GM23338 (cell line): ENCODE measurements at regions not wholly inside any gene's neighbourhood (a gene's known extent, or its start where the extent isn't known, plus 50 kb on each side); places are given as distances from the start of the nearest gene placed in this dataset.
"Not testable (repeated sequence)": the region's sequence is repeated elsewhere in the genome, so short reads cannot be mapped to it uniquely, and the experiment has no call there.

Experiments used
- ATAC-seq: fragments of 200-7000 bp; cut with Tn5 transposase; 3 replicates; pipeline ENCODE4 v1.9.1; 2020
- DNase-seq: peaks from one replicate; pipeline ENCODE4 v3.0.0-alpha.2; 2015; ENCODE audit warnings: low spot score
- H2AFZ ChIP-seq: fragments of 200-600 bp; sonication (generic); 2 replicates; pipeline ENCODE4 v1.8.0; 2016; ENCODE audit warnings: antibody characterized with exemption, mild to moderate bottlenecking, moderate library complexity
- H3F3A ChIP-seq: fragments of 200-600 bp; sonication (generic); replicated peaks from 2 replicates; pipeline ENCODE4 v1.8.0; 2017; ENCODE audit warnings: antibody characterized with exemption, mixed run types, low read depth
- H3K27ac ChIP-seq: fragments of 200-600 bp; sonication (generic); 2 replicates; pipeline ENCODE4 v1.6.1; 2016; ENCODE audit warnings: low read depth
- H3K27me3 ChIP-seq: fragments of 200-600 bp; sonication (generic); 2 replicates; pipeline ENCODE4 v1.8.0; 2016; ENCODE audit warnings: mild to moderate bottlenecking, mixed run types, moderate library complexity; ENCODE audit not compliant: insufficient read depth
- H3K36me3 ChIP-seq: fragments of 200-600 bp; sonication (generic); 2 replicates; pipeline ENCODE4 v1.8.0; 2016; ENCODE audit warnings: mild to moderate bottlenecking; ENCODE audit not compliant: insufficient read depth
- H3K4me1 ChIP-seq: fragments of 200-600 bp; sonication (generic); 2 replicates; pipeline ENCODE4 v1.8.0; 2016; ENCODE audit warnings: mild to moderate bottlenecking, moderate library complexity; ENCODE audit not compliant: insufficient read depth
- H3K4me2 ChIP-seq: fragments of 200-600 bp; sonication (generic); 2 replicates; pipeline ENCODE4 v1.7.1; 2017; ENCODE audit warnings: mixed run types
- H3K4me3 ChIP-seq: fragments of 200-600 bp; sonication (generic); 2 replicates; pipeline ENCODE4 v1.6.1; 2016; ENCODE audit warnings: mixed run types
- H3K79me2 ChIP-seq: fragments of 200-600 bp; sonication (generic); replicated peaks from 2 replicates; pipeline ENCODE4 v1.8.0; 2017; ENCODE audit warnings: mild to moderate bottlenecking; ENCODE audit not compliant: insufficient read depth
- H3K9me2 ChIP-seq: fragments of 200-600 bp; sonication (generic); 2 replicates; pipeline ENCODE4 v1.8.0; 2017; ENCODE audit not compliant: insufficient read depth
- H4K20me1 ChIP-seq: fragments of 200-600 bp; sonication (generic); replicated peaks from 2 replicates; pipeline ENCODE4 v1.8.0; 2017; ENCODE audit warnings: mild to moderate bottlenecking; ENCODE audit not compliant: insufficient read depth
- H3K27ac Mint-ChIP-seq: 2 replicates; pipeline ENCODE4 v1.8.0; 2020; ENCODE audit warnings: inconsistent platforms, mild to moderate bottlenecking, moderate library complexity, mixed read lengths
- H3K27me3 Mint-ChIP-seq: 3 replicates; pipeline ENCODE4 v1.8.0; 2022; ENCODE audit warnings: low read depth, mild to moderate bottlenecking, moderate library complexity, mixed read lengths, inconsistent platforms; ENCODE audit not compliant: insufficient read depth, poor library complexity
- H3K36me3 Mint-ChIP-seq: 3 replicates; pipeline ENCODE4 v1.8.0; 2021; ENCODE audit warnings: low read depth, mild to moderate bottlenecking, inconsistent platforms, moderate library complexity, mixed read lengths
- H3K4me1 Mint-ChIP-seq: 3 replicates; pipeline ENCODE4 v1.8.0; 2020; ENCODE audit warnings: mild to moderate bottlenecking, inconsistent platforms, mixed read lengths
- H3K4me3 Mint-ChIP-seq: 3 replicates; pipeline ENCODE4 v1.8.0; 2021; ENCODE audit warnings: moderate library complexity, mild to moderate bottlenecking, inconsistent platforms, mixed read lengths
- H3K9me3 Mint-ChIP-seq: 3 replicates; pipeline ENCODE4 v1.8.0; 2020; ENCODE audit warnings: moderate library complexity, mild to moderate bottlenecking, inconsistent platforms, mixed read lengths
- CREB1 ChIP-seq: fragments of 250-450 bp; sonication (Bioruptor Pico); IDR thresholded peaks from 2 replicates; pipeline ENCODE4 v1.5.0; 2020; ENCODE audit warnings: low read depth, mild to moderate bottlenecking, moderate library complexity
- ETS1 ChIP-seq: IDR thresholded peaks from 2 replicates; pipeline ENCODE4 v1.6.1; 2016; ENCODE audit warnings: antibody characterized with exemption
- EZH2 ChIP-seq: fragments of 200-600 bp; sonication (generic); IDR thresholded peaks from one replicate; pipeline ENCODE4 v1.8.0; 2017; ENCODE audit warnings: antibody characterized with exemption, mild to moderate bottlenecking, low read depth; ENCODE audit not compliant: unreplicated experiment
- JUNB ChIP-seq: IDR thresholded peaks from one replicate; pipeline ENCODE4 v1.6.1; 2016; ENCODE audit warnings: antibody characterized with exemption; ENCODE audit not compliant: unreplicated experiment
- NANOG ChIP-seq: IDR thresholded peaks from 2 replicates; pipeline ENCODE4 v1.6.1; 2016; ENCODE audit warnings: antibody characterized with exemption, borderline replicate concordance
- REST ChIP-seq: IDR thresholded peaks from one replicate; pipeline ENCODE4 v1.6.1; 2018; ENCODE audit warnings: antibody characterized with exemption; ENCODE audit not compliant: unreplicated experiment
- ZNF331 ChIP-seq: fragments of 250-450 bp; sonication (Bioruptor Pico); IDR thresholded peaks from 2 replicates; pipeline ENCODE4 v1.5.0; 2020; ENCODE audit warnings: low read depth, mild to moderate bottlenecking, moderate library complexity

DNA sequence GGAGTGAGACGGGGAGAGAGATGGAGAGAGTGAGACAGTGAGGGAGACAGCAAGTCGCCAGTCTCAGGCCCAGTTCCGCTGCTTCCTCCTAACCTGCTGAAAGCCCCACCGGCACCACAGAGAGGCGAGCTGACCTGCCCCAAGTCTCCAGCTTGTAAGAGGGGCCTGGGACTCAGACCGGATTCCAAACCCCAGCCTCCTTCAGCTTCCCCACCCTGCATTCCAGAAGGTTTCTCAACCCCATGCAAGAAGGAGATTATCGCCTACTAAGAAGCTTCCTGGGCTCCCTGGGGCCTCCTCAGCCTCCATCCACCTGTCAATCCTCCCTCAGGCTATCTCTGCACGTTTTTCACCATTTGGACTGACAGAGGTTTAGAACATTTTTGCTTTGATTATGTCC lies 173.1 kb upstream of the RAB6C start (continued):
- TF ChIP-seq REST, result no peak
- TF ChIP-seq EZH2, result no peak
- no peak for TF ChIP-seq JUNB
- TF ChIP-seq ZNF331 (CRISPR knock-in tag), result no peak
- TF ChIP-seq NANOG, result no peak
- no peak for TF ChIP-seq ETS1

DNA sequence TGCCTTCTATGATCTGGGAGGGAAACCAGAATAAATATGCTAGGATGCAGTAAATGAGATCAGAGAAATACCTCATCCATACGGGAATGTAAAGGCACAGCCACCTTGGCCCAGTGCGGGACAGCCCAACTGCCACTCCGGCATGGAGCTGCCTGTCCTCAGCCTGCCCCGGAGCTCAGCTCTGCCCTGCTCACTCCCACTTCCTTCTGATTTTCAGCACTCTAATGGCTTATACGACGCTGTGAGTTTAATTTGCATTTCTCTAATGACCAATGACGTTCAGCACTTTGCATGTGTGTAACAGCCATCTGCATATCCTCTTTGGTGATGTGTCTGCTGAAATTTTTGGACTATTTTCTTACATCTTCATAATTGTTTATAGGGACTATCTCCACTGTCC lies 172.5 kb upstream of the RAB6C start:
- Histone ChIP-seq H3K9me2 (no peaks in the 10 kb centered on the region), H2AFZ (no peak overlapping the region; the same call in 1 of the 2 replicates), H3K27ac (no peak overlapping the region), H3F3A (no peaks in the 10 kb centered on the region), H3K27me3 (no peaks in the 10 kb centered on the region), H3K36me3 (no peaks in the 10 kb centered on the region), H3K4me2 (peak overlapping the region; percentile 46; the same call in 1 of the 2 replicates), H3K4me3 (no peak overlapping the region), H4K20me1 (no peaks in the 10 kb centered on the region), H3K4me1 (peaks cover 21% of the 10 kb centered on the region), H3K79me2 (no peaks in the 10 kb centered on the region)
- Mint-ChIP-seq H3K36me3 (no peaks in the 10 kb centered on the region), H3K27me3 (peaks cover 6% of the 10 kb centered on the region), H3K9me3 (no peaks in the 10 kb centered on the region), H3K4me3 (no peak overlapping the region; the same call in 2 of the 3 replicates), H3K27ac (no peak overlapping the region), H3K4me1 (peaks cover 35% of the 10 kb centered on the region)
- 0 out of 2 replicates have a peak, but pooled peaks have one; percentile 6 for TF ChIP-seq CREB1 (CRISPR knock-in tag)
- TF ChIP-seq ETS1, result no peak
- ATAC-seq (peak; percentile 82), DNase-seq (peak; percentile 38)

- H3K27ac Mint-ChIP-seq, ATAC-seq: not testable (repeated sequence)
These were observed 171.7 kb upstream of the RAB6C start for GRCh38 chr2:129807642-129808338.

More at GRCh38 chr2:129807642-129808338, 171.7 kb upstream of the RAB6C start:
- H3K27me3 ChIP-seq, H4K20me1 ChIP-seq, H3K4me3 ChIP-seq, H3K4me3 Mint-ChIP-seq, DNase-seq, H2AFZ ChIP-seq, H3K36me3 Mint-ChIP-seq, H3K36me3 ChIP-seq, H3K27me3 Mint-ChIP-seq, H3K79me2 ChIP-seq, H3K4me2 ChIP-seq, H3K27ac ChIP-seq, H3K9me3 Mint-ChIP-seq, H3K9me2 ChIP-seq, H3F3A ChIP-seq: not testable (repeated sequence)
- peaks cover 27% of the 10 kb centered on the region for H3K4me1 Mint-ChIP-seq
- peaks cover 13% of the 10 kb centered on the region; the same call in 1 of the 2 replicates for H3K4me1 ChIP-seq
